ENCODE measurements at regions not wholly inside any gene's neighbourhood (a gene's known extent, or its start where the extent isn't known, plus 50 kb on each side); places are given as distances from the start of the nearest gene placed in this dataset.
"Not testable (repeated sequence)": the region's sequence is repeated elsewhere in the genome, so short reads cannot be mapped to it uniquely, and the experiment has no call there.

GRCh38 chr1:65084066-65084465 lies 63.9 kb upstream of the AK4 start:
- ChIA-PET CTCF (no interaction called here), POLR2A (ENCODE audit: unreplicated experiment) (no interaction called here)
- Histone ChIP-seq H3K27me3 (ENCODE audit: low read length) (no peaks in the 10 kb centered on the region), H3K9me2 (replicated peaks; ENCODE audit: low read length) (no peaks in the 10 kb centered on the region), H3K9ac (ENCODE audit: low read length) (no peak overlapping the region), H3K79me2 (ENCODE audit: low read length) (no peaks in the 10 kb centered on the region), H3K9me3 (ENCODE audit: low read length) (no peaks in the 10 kb centered on the region), H3F3A (ENCODE audit: low read length, unreplicated experiment) (no peaks in the 10 kb centered on the region), H4K20me1 (ENCODE audit: low read length) (no peaks in the 10 kb centered on the region), H3K4me1 (ENCODE audit: insufficient read depth, low read length) (no peaks in the 10 kb centered on the region), H3K27ac (ENCODE audit: low read length) (no peak overlapping the region), H3K4me3 (ENCODE audit: low read length) (no peak overlapping the region), H3K36me3 (ENCODE audit: low read depth, low read length) (no peaks in the 10 kb centered on the region), H3K4me2 (ENCODE audit: low read length) (no peak overlapping the region), H2AFZ (ENCODE audit: low read length) (no peak overlapping the region)
- intact Hi-C loops (cut with micrococcal nuclease), result no loop called here
- no TSS peak for BruUV-seq (replicated peaks)
- no peak for ATAC-seq
- TF ChIP-seq EZH2 (IDR thresholded peaks at IDR 0.05; ENCODE audit: low read length, unreplicated experiment), result no peak
- no peak for TF ChIP-seq CTCF (conservative IDR thresholded peaks at IDR 0.05; ENCODE audit: low read depth, low read length)
- no peak for TF ChIP-seq EZH2phosphoT487 (IDR thresholded peaks at IDR 0.05; ENCODE audit: borderline replicate concordance, low read length)
- DNase-seq, result no peak

GRCh38 chr1:65087519-65087918 lies 60.5 kb upstream of the AK4 start:
- H3K79me2 ChIP-seq (ENCODE audit: low read length); H3K27ac ChIP-seq (ENCODE audit: low read length); H3K36me3 ChIP-seq (ENCODE audit: low read depth, low read length); H3K9me2 ChIP-seq (replicated peaks; ENCODE audit: low read length); H3K4me2 ChIP-seq (ENCODE audit: low read length); H3K9ac ChIP-seq (ENCODE audit: low read length); H4K20me1 ChIP-seq (ENCODE audit: low read length); H3K4me3 ChIP-seq (ENCODE audit: low read length); CTCF ChIA-PET; H3K27me3 ChIP-seq (ENCODE audit: low read length); H3F3A ChIP-seq (ENCODE audit: low read length, unreplicated experiment); BruUV-seq (replicated peaks); H3K4me1 ChIP-seq (ENCODE audit: insufficient read depth, low read length); DNase-seq; intact Hi-C loops (cut with micrococcal nuclease); POLR2A ChIA-PET (ENCODE audit: unreplicated experiment); H3K9me3 ChIP-seq (ENCODE audit: low read length); H2AFZ ChIP-seq (ENCODE audit: low read length); ATAC-seq: not testable (repeated sequence)

GRCh38 chr1:65090406-65090805 lies 57.6 kb upstream of the AK4 start:
- no peaks in the 10 kb centered on the region for H3K9me3 ChIP-seq (ENCODE audit: low read length)
- TF ChIP-seq EZH2 (IDR thresholded peaks at IDR 0.05; ENCODE audit: low read length, unreplicated experiment), result no peak
- TF ChIP-seq CTCF (conservative IDR thresholded peaks at IDR 0.05; ENCODE audit: low read depth, low read length), result no peak
- no TSS peak for BruUV-seq (replicated peaks)
- H3K27ac ChIP-seq (ENCODE audit: low read length), result no peak overlapping the region
- H3K9me2 ChIP-seq (replicated peaks; ENCODE audit: low read length), result no peaks in the 10 kb centered on the region
- H3F3A ChIP-seq (ENCODE audit: low read length, unreplicated experiment), result no peaks in the 10 kb centered on the region
- H3K27me3 ChIP-seq (ENCODE audit: low read length), result no peaks in the 10 kb centered on the region
- no peak overlapping the region for H2AFZ ChIP-seq (ENCODE audit: low read length)
- DNase-seq (no peak), ATAC-seq (no peak)
- ChIA-PET POLR2A (ENCODE audit: unreplicated experiment) (no interaction called here), CTCF (no interaction called here)
- no peak overlapping the region for H3K4me3 ChIP-seq (ENCODE audit: low read length)
- intact Hi-C loops (cut with micrococcal nuclease), result no loop called here
- no peak overlapping the region for H3K4me2 ChIP-seq (ENCODE audit: low read length)
- H3K4me1 ChIP-seq (ENCODE audit: insufficient read depth, low read length), result no peaks in the 10 kb centered on the region
- no peaks in the 10 kb centered on the region for H4K20me1 ChIP-seq (ENCODE audit: low read length)
- no peaks in the 10 kb centered on the region for H3K79me2 ChIP-seq (ENCODE audit: low read length)
- no peaks in the 10 kb centered on the region for H3K36me3 ChIP-seq (ENCODE audit: low read depth, low read length)
- H3K9ac ChIP-seq (ENCODE audit: low read length), result no peak overlapping the region

All from PC-3 (cell line).